ENCODE measurements at regions not wholly inside any gene's neighbourhood (a gene's known extent, or its start where the extent isn't known, plus 50 kb on each side); places are given as distances from the start of the nearest gene placed in this dataset.

DNA sequence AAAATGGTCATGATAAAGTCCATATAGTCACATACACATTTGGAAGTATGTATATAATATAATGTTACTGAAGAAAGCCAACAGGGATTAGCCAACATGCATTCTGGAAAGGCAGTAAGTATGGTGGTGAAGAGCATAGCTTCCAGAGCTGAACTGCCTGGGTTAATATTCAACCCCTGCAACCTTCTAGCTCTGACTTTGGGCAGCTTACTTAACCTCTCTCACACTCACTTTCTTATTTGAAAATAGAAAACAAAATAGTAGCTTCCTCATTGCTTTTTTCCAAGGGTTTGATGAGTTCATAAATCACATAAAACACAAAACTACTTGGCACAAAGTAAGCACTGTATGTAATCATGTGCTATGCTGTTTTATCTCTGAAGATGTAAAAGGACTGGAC lies 216.4 kb downstream of the CHIC2 start:
- CTCF ChIA-PET, result no interaction called here
- H3K4me1 ChIP-seq (ENCODE audit: control insufficient read depth, insufficient read depth, low read length), result no peaks in the 10 kb centered on the region
- H3K27ac ChIP-seq (ENCODE audit: low read length), result no peak overlapping the region
- H3K27me3 ChIP-seq (ENCODE audit: control insufficient read depth, insufficient read depth, low read length), result no peaks in the 10 kb centered on the region
- intact Hi-C loops (cut with micrococcal nuclease; ENCODE audit: unreplicated experiment) (no loop called here), in situ Hi-C loops (cut with HindIII; ENCODE audit: low pct_unique_long_range_greater_than_20kb, low sequenced_read_pairs) (no loop called here)
- TF ChIP-seq CTCF (IDR thresholded peaks at IDR 0.05), result no peak
- TF ChIP-seq POLR2AphosphoS5 (IDR thresholded peaks at IDR 0.05; ENCODE audit: low read depth, low read length), result no peak
- TF ChIP-seq TCF7L2 (IDR thresholded peaks at IDR 0.05; ENCODE audit: low read depth, low read length), result no peak
- TF ChIP-seq, protein P1, sequence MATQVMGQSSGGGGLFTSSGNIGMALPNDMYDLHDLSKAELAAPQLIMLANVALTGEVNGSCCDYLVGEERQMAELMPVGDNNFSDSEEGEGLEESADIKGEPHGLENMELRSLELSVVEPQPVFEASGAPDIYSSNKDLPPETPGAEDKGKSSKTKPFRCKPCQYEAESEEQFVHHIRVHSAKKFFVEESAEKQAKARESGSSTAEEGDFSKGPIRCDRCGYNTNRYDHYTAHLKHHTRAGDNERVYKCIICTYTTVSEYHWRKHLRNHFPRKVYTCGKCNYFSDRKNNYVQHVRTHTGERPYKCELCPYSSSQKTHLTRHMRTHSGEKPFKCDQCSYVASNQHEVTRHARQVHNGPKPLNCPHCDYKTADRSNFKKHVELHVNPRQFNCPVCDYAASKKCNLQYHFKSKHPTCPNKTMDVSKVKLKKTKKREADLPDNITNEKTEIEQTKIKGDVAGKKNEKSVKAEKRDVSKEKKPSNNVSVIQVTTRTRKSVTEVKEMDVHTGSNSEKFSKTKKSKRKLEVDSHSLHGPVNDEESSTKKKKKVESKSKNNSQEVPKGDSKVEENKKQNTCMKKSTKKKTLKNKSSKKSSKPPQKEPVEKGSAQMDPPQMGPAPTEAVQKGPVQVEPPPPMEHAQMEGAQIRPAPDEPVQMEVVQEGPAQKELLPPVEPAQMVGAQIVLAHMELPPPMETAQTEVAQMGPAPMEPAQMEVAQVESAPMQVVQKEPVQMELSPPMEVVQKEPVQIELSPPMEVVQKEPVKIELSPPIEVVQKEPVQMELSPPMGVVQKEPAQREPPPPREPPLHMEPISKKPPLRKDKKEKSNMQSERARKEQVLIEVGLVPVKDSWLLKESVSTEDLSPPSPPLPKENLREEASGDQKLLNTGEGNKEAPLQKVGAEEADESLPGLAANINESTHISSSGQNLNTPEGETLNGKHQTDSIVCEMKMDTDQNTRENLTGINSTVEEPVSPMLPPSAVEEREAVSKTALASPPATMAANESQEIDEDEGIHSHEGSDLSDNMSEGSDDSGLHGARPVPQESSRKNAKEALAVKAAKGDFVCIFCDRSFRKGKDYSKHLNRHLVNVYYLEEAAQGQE (IDR thresholded peaks at IDR 0.05; ENCODE audit: insufficient read depth in 1 of 2, low read depth in 2 of 2, low read length in 1 of 2), result no peak
- TF ChIP-seq SIN3A (IDR thresholded peaks at IDR 0.05; ENCODE audit: borderline replicate concordance, insufficient read depth, low read depth, low read length), result no peak
- BruUV-seq (replicated peaks), result no TSS peak
- ATAC-seq (no peak), DNase-seq (ENCODE audit: low read depth, low spot score) (no peak)
- POLR2A ChIA-PET, result no interaction called here
- no peaks in the 10 kb centered on the region for H3K36me3 ChIP-seq (ENCODE audit: control insufficient read depth, insufficient read depth, low read length)
- H3K4me3 ChIP-seq (ENCODE audit: low read depth in 2 of 2, low read length in 2 of 2), result no peak overlapping the region
- no peaks in the 10 kb centered on the region for H3K9me3 ChIP-seq (ENCODE audit: control insufficient read depth, insufficient read depth, low read depth, low read length)

GRCh38 chr4:53844551-53844950 lies 219.9 kb downstream of the CHIC2 start:
- intact Hi-C loops (cut with micrococcal nuclease; ENCODE audit: unreplicated experiment), result no loop called here
- ATAC-seq (no peak), DNase-seq (ENCODE audit: low read depth, low spot score) (no peak)
- Histone ChIP-seq H3K36me3 (ENCODE audit: control insufficient read depth, insufficient read depth, low read length) (no peaks in the 10 kb centered on the region), H3K27ac (ENCODE audit: low read length) (no peak overlapping the region), H3K27me3 (ENCODE audit: control insufficient read depth, insufficient read depth, low read length) (no peaks in the 10 kb centered on the region), H3K4me1 (ENCODE audit: control insufficient read depth, insufficient read depth, low read length) (no peaks in the 10 kb centered on the region), H3K4me3 (ENCODE audit: low read depth in 2 of 2, low read length in 2 of 2) (no peak overlapping the region), H3K9me3 (ENCODE audit: control insufficient read depth, insufficient read depth, low read depth, low read length) (no peaks in the 10 kb centered on the region)
- BruUV-seq (replicated peaks), result no TSS peak
- in situ Hi-C loops (cut with HindIII; ENCODE audit: low pct_unique_long_range_greater_than_20kb, low sequenced_read_pairs), result no loop called here
- TF ChIP-seq POLR2AphosphoS5 (IDR thresholded peaks at IDR 0.05; ENCODE audit: low read depth, low read length) (no peak), TCF7L2 (IDR thresholded peaks at IDR 0.05; ENCODE audit: low read depth, low read length) (no peak), SIN3A (IDR thresholded peaks at IDR 0.05; ENCODE audit: borderline replicate concordance, insufficient read depth, low read depth, low read length) (no peak), CTCF (IDR thresholded peaks at IDR 0.05) (no peak)
- TF ChIP-seq, protein P1 (IDR thresholded peaks at IDR 0.05; ENCODE audit: insufficient read depth in 1 of 2, low read depth in 2 of 2, low read length in 1 of 2), result no peak
- ChIA-PET POLR2A (no interaction called here), CTCF (no interaction called here)

All from Panc1 (cell line).